Stimulated activated CD8-positive, alpha-beta memory T cell treated with anti-CD3 and anti-CD28 coated beads, Interleukin-12 subunit alpha, Interleukin-12 subunit beta, amount 100 ng/mL, for 24 hours (primary cell): ENCODE measurements at regions not wholly inside any gene's neighbourhood (a gene's known extent, or its start where the extent isn't known, plus 50 kb on each side); places are given as distances from the start of the nearest gene placed in this dataset.
"Not testable (repeated sequence)": the region's sequence is repeated elsewhere in the genome, so short reads cannot be mapped to it uniquely, and the experiment has no call there.

Experiments used
- DNase-seq: peaks from one replicate; pipeline ENCODE4 v3.0.0-alpha.2; 2020; ENCODE audit errors: extremely low read depth

GRCh38 chr2:180695586-180696401 is 284.6 kb upstream of the UBE2E3 start:
- DNase-seq = no peak

- no peak for DNase-seq
These were observed 285.7 kb upstream of the UBE2E3 start for GRCh38 chr2:180694445-180695421.

- no peak for DNase-seq
These were observed 288.1 kb upstream of the UBE2E3 start for GRCh38 chr2:180692322-180692721.

GRCh38 chr2:180691855-180692223 is 288.6 kb upstream of the UBE2E3 start:
- not testable (repeated sequence) for DNase-seq

- not testable (repeated sequence) for DNase-seq
These were observed 289.1 kb upstream of the UBE2E3 start for GRCh38 chr2:180691186-180691854.

- no peak for DNase-seq
These were observed 289.8 kb upstream of the UBE2E3 start for GRCh38 chr2:180690611-180691010.

- DNase-seq = no peak
These were observed 297.5 kb upstream of the UBE2E3 start for GRCh38 chr2:180682871-180683270.

GRCh38 chr2:180679693-180680092 is 300.7 kb upstream of the UBE2E3 start:
- no peak for DNase-seq

- no peak for DNase-seq
These were observed 301.8 kb upstream of the UBE2E3 start for GRCh38 chr2:180678625-180678972.

GRCh38 chr2:180677930-180678624 is 302.3 kb upstream of the UBE2E3 start:
- no peak for DNase-seq

GRCh38 chr2:180677200-180677599 is 303.2 kb upstream of the UBE2E3 start:
- DNase-seq = no peak

GRCh38 chr2:180676520-180677025 is 303.8 kb upstream of the UBE2E3 start:
- DNase-seq = no peak

- DNase-seq = no peak
These were observed 305.2 kb upstream of the UBE2E3 start for GRCh38 chr2:180675170-180675569.

GRCh38 chr2:180672377-180672776 is 308.0 kb upstream of the UBE2E3 start:
- no peak for DNase-seq

GRCh38 chr2:180670302-180671003 is 310.0 kb upstream of the UBE2E3 start:
- no peak for DNase-seq

GRCh38 chr2:180669016-180669415 is 311.4 kb upstream of the UBE2E3 start:
- no peak for DNase-seq

- DNase-seq = no peak
These were observed 315.9 kb upstream of the UBE2E3 start for GRCh38 chr2:180664507-180664906.

GRCh38 chr2:180662941-180663471 is 317.4 kb upstream of the UBE2E3 start:
- no peak for DNase-seq

GRCh38 chr2:180662521-180662920 is 317.9 kb upstream of the UBE2E3 start:
- no peak for DNase-seq

- no peak for DNase-seq
These were observed 318.7 kb upstream of the UBE2E3 start for GRCh38 chr2:180661686-180662030.
